ENCODE measurements at regions not wholly inside any gene's neighbourhood (a gene's known extent, or its start where the extent isn't known, plus 50 kb on each side); places are given as distances from the start of the nearest gene placed in this dataset.
"Not testable (repeated sequence)": the region's sequence is repeated elsewhere in the genome, so short reads cannot be mapped to it uniquely, and the experiment has no call there.

DNA sequence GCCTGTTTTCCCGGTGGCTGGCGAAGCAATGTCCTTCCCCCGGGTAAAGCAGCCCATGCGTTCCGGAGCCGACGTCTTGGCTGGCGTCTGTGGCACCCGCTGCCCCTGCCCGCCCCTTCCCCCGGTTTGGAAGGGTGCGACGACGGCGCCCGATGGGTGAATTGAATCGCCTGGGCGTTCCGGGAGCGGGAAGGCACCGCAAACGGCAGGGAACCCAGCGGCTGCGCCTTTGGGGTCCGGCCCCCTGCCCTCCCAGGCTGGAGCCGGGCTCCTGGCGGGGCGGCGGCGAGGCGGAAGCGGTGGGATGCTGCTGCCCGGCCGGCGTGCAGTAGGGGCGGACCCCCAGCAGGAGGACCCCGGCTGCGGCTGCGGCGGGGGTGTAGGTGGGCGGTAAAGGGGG lies 123.6 kb upstream of the RHOU start:
- DNase-seq (ENCODE audit: low spot score) = not testable (repeated sequence)

DNA sequence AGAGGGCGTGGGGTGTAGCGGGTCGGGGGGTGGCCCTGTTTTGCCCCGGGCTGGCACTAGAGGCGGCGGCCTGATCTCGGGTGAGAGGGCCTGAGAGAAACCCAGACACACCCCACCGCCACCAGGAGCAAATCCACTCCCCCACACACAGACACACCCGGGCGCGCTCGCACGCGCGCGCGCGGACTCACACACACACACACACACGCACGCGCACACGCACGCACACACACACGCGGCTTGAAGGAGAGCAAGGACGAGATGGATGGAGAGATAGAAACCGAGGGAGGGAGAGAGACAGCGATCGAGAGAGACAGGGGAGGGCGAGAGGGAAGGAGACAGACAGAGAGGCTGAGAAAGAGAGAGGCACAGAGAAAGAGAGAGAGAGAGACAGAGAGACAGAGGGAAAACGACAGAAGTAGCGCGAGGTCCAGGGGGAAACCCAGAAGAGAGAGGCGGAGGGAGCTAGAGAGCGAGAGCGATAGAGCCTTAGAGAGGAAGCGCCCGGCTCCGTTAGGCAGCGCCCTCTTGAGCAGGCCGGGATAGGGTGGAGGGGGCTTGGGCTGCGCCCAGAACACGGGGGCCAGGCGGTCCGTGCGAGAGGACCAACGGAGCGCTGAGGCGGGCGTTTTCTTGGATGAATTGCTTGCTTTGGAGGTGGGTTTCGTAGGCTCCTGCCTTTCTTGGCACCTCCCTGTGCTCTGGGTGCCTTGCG lies 113.1 kb upstream of the RHOU start:
- DNase-seq (ENCODE audit: low spot score) = not testable (repeated sequence)

DNA sequence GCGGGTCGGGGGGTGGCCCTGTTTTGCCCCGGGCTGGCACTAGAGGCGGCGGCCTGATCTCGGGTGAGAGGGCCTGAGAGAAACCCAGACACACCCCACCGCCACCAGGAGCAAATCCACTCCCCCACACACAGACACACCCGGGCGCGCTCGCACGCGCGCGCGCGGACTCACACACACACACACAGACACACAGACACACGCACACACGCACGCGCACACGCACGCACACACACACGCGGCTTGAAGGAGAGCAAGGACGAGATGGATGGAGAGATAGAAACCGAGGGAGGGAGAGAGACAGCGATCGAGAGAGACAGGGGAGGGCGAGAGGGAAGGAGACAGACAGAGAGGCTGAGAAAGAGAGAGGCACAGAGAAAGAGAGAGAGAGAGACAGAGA lies 108.8 kb upstream of the RHOU start:
- DNase-seq (ENCODE audit: low spot score) = not testable (repeated sequence)

DNA sequence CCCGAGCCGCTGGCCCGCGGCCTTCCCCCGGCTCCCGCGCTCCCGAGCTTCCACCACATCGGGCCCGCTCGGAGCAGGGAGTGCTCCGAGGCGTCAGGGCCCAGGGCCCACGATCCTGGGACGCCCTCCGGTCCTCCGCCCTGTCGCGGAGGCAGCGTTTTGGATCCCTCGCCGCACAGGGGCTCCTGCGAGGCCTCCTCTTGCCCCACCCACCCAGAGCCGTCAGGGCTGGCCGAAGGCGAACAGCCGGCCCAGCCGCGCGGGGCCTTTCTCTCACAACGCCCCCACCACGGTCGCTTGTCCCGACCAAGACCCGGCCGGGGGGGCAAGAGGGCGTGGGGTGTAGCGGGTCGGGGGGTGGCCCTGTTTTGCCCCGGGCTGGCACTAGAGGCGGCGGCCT lies 102.4 kb upstream of the RHOU start:
- not testable (repeated sequence) for DNase-seq (ENCODE audit: low spot score)

DNA sequence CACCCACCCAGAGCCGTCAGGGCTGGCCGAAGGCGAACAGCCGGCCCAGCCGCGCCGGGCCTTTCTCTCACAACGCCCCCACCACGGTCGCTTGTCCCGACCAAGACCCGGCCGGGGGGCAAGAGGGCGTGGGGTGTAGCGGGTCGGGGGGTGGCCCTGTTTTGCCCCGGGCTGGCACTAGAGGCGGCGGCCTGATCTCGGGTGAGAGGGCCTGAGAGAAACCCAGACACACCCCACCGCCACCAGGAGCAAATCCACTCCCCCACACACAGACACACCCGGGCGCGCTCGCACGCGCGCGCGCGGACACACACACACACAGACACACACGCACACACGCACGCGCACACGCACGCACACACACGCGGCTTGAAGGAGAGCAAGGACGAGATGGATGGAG lies 100.0 kb upstream of the RHOU start:
- DNase-seq (ENCODE audit: low spot score) = not testable (repeated sequence)

DNA sequence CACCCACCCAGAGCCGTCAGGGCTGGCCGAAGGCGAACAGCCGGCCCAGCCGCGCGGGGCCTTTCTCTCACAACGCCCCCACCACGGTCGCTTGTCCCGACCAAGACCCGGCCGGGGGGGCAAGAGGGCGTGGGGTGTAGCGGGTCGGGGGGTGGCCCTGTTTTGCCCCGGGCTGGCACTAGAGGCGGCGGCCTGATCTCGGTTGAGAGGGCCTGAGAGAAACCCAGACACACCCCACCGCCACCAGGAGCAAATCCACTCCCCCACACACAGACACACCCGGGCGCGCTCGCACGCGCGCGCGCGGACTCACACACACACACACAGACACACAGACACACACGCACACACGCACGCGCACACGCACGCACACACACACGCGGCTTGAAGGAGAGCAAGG lies 97.8 kb upstream of the RHOU start:
- not testable (repeated sequence) for DNase-seq (ENCODE audit: low spot score)

DNA sequence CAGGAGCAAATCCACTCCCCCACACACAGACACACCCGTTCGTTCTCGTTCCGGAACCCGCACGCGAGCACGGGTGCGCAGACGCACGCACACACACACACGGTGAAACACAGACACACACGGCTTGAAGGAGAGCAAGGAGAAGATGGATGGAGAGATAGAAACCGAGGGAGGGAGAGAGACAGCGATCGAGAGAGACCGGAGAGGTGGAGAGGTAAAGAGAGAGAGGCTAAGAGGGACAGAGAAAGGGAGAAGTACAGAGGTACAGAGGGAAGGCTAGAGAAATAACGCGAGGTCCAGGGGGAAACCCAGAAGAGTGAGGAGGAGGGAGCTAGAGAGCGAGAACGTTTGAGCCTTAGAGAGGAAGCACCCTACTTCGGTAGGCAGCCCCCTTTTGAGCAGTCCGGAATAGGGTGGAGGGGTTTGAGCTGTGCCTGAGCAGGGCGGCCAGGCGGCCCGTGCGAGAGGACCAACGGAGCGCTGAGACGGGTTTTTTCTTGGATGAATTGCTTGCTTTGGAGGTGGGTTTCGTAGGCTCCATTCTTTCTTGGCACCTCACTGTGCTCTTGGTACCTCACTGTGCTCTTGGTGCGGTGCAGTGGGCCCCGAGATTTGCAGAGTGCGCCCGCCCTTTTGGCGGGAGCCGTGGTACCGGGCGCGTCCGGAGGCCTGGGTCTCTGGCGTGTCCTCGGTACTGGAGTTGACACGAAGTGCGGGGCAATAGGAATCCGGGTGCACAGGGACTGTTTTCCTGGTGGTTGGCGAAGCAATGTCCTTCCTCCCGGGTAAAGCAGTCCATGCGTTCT lies 88.4 kb upstream of the RHOU start:
- DNase-seq (ENCODE audit: low spot score) = no peak

DNA sequence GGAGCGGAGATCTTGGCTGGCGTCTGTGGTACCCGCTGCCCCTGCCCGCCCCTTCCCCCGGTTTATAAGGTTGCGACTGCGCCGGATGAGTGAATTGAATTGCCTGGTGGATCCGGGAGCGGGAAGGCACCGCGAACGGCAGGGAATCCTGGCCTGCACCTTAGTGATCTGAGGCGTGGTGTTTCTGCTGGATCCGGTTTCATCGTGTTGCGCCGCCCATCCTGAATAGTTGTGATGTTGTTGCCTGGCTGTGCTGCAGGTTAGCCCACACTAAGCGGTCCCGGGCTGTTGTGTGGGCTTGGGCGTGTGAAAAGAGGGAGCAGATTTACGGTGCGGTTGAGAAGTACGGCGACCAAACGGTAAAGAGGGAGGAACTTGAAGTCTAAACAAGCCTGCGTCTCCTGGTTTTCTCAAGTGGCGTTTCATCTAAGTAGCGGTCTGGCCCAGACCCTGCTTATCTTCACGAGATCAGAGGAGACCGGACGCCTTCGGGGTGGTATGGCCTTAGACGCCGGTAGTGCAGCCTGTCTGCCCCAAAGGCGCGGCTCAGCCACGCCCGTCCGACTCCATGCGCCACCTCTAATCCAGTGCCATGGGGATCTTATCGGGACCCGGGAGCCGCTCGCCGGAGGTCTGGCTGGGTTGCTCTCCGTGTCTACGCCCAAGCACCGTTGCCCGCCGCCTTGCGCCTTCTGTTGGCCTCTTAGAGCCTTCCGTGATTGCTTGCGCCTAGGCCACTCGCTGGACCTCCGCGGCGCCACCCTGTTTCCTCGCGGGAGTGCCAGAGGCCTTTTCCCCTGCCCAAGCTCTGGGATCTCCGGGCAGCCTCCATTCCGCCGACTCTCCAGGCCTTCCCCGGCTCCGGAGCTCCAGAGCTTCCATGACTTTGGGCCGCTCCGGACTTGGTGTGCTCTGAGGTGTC lies 87.5 kb upstream of the RHOU start:
- no peak for DNase-seq (ENCODE audit: low spot score)

DNA sequence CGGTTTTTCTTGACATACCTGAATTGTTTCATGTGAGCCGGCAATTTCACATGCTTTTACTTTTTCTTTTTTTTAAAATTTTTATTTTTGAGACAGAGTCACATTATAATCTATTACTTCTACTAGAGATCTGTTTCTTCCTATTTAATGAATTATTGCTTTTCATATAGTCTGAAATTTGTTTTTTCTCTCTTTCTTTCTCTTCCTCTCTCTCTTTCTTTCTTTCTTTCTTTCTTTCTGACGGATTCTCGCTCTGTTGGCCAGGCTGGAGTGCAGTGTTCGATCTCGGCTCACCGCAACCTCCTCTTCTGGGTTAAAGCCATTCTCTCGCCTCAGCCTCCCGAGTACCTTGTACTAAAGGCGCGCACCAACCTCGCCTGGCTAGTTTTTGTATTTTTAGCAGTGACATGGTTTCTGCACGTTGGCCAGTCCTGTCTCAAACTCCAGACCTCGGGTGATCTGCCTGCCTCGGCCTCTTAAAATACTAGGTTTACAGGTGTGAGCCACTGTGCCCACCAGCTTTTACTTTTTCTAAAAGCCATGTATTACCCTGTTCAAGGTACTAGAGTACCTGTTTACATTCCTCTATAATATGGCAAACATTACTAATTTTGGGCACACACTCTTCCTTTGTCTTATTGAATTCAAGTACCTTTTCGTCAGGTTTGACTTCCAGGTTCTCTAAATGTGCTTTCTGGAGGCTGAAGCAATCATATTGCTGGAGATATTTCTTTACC lies 86.5 kb upstream of the RHOU start:
- no peak for DNase-seq (ENCODE audit: low spot score)

DNA sequence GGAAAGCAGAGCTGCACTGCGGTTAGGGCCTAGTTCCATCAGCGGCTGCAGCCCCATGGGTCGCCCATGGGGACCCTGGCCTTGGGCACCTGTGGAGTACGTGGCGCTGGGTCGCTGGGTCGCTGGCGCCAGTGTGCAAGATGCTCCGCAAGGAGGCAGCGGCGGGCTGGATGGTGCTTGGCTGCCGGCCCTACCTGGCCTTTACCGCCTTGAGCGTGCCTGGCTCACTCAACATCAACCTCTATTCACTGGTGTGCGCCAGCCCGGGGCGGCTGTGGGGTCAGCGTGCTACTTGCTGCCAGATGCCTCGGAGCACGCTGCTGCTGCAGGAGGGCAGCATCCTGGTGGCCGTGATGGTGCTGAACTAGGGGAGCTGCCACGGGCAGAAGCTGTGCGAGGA lies 85.1 kb upstream of the RHOU start:
- DNase-seq (ENCODE audit: low spot score) = no peak

DNA sequence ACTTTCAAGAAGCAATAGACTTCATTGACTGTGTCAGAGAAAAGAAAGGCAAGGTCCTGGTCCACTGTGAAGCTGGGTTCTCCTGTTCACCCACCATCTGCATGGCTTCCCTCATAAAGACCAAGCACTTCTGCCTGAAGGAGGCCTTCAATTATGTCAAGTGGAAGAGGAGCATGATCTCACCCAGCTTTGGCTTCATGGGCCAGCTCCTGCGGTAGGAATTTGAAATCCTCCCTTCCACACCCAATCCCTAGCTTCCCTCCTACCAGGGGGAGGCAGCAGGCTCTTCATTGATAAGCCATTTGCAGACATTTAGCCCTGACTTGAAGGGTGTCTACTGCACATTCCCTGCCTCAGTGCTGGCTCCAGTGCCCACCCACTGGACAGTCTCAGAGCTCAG lies 84.3 kb upstream of the RHOU start:
- DNase-seq (ENCODE audit: low spot score) = no peak

DNA sequence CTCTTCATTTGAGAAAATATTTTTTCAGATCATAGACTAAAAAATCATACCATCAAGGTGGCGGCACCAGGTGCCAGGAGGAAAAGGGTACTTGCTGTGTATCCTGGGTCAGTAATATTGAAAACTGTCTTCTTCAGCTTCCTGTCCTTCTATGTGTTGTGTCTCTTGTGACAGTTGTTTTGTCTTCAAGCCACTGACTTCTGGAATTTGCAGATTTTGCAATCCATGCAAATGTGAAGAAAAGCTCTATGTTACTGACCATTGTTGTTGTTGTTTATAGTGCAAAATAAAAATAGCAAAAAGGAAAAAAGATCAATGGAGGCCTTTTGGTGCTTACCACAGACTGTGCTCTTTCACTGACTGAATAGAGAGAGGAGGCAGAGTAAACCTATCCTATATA lies 83.2 kb upstream of the RHOU start:
- DNase-seq (ENCODE audit: low spot score) = no peak

DNA sequence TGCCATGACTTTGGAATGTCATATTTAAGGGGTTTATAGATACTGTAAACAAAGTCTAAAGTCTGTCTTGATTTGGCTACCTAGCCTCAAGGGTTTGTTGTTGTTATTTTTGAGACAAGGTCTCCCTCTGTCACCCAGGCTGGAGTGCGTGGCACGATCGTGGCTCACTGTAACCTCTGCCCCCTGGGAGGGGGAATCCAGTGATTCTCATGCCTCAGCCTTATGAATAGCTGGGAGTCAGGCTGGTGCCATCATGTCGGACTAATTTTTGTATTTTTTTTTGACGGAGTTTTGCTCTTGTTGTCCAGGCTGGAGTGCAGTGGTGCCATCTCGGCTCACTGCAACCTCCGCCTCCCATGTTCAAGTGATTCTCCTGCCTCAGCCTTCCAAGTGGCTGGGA lies 82.2 kb upstream of the RHOU start:
- DNase-seq (ENCODE audit: low spot score) = not testable (repeated sequence)

DNA sequence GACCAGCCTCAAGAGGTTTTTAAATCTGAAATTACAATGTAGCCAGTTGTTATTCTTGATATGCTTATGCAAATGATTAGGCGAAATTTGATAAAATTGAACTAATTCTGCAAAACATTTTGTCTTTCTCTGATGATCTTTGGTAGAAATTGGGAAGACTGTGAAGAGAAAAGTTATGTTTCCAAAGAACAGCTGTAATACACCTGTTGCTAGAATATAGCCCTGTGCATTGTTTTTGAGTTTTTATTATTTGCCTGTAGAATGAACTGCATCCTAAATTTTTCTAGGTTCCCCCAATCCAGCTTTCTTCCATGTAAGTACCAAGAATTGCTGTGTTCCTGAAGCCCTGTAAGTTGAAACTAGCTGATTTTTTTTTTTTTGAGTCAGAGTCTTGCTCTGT lies 81.5 kb upstream of the RHOU start:
- no peak for DNase-seq (ENCODE audit: low spot score)

DNA sequence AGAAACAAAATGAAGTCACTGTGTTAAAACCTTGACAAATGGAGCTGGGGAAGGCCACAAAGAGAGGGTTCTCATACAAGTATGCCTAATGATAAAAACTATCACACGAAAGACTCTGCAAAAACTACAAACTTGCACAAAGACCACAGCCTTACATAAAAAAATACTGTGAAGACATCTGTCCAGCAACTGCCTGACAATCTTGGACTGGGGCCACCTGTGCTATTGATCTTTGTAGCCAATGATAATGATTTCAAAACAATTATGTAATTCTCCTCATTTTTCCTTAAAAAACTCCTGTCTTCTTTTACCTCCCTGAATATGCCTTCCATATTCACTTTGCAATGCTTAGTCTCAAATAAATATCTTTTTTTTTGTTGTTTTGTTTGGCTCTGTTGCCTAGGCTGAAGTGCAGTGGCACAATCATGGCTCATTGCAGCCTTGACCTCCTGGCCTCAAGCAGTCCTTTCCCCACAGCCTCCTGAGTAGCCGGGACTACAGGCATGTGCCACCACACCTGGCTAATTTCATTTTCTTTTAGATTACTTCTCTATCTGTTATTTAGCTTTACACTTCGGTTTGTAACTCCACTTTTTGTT lies 79.4 kb upstream of the RHOU start:
- no peak for DNase-seq (ENCODE audit: low spot score)

DNA sequence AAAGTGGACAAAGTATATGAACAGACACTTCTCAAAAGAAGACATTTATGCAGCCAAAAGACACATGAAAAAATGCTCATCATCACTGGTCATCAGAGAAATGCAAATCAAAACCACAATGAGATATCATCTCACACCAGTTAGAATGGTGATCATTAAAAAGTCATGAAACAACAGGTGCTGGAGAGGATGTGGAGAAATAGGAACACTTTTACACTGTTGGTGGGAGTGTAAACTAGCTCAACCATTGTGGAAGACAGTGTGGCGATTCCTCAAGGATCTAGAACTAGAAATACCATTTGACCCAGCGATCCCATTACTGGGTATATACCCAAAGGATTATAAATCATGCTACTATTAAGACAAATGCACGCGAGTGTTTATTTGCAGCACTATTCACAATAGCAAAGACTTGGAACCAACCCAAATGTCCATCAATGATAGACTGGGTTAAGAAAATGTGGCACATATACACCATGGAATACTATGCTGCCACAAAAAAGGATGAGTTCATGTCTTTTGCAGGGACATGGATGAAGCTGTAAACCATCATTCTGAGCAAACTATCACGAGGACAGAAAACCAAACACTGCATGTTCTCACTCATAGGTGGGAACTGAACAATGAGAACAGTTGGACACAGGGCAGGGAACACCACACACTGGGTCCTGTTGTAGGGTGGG lies 73.1 kb upstream of the RHOU start:
- not testable (repeated sequence) for DNase-seq (ENCODE audit: low spot score)

DNA sequence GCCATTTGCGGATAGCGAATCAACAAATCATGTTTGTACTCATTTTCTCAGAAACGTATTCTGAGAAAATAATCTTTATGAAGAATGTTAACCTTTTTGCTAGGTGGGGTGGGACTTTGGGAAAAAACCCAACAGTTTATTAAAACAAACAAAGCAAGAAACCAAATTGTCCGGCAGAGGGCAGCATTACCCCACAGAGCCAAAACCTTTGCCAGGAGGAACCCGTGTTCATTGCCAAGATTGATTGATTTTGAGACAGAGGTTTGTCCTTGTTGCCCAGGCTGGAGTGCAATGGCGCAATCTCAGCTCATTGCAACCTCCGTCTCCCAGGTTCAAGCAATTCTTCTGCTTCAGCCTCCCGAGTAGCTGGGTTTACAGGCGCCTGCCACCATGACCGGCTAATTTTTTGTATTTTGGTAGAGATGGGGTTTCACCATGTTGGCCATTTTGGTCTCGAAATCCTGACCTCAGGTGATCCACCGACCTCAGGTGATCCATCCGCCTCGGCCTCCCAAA lies 70.8 kb upstream of the RHOU start:
- DNase-seq (ENCODE audit: low spot score) = peak; percentile 73

DNA sequence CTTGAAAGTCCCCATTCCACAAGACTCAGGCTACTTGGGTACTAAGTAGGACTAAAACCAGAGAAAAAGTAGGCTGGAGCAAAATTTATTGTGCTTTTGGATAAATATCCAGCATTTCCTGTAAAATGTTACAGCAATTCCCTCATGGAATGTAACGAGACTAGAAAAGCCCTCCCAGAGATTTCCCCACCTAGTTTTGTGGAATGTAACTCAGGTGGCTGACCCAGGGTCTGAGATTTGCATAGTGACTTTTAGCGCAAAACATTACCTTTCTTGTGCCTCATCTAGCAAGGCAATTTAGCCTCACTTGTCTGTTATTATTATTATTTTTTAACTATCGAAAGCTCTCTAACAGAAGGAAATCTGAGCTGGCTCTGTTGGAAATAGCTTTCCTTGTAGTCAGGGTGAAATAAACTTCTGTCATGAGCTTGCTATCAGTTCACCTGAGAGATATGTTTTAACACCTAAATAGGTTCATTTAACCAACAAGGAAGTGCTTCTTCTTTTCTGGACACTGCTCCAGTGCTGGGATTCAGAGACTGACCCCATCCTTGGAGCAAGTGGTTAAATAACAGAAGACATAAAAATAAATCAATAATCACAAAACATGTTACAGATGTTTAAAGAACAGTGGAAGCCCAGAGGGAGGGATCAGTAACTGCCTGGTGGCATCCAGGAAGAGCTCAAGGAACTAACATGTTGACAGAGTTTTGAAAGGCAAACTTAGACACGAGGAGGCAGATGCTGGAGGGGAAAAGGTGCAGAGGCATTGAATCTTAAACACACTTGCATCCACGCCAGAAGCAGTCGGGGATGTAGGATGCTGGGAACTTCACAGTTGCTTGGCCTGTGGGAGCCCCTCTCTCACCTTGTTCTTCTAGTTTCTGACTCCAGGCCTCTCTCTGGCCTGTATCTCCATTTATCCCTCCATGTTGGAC lies 68.3 kb upstream of the RHOU start:
- DNase-seq (ENCODE audit: low spot score) = no peak

DNA sequence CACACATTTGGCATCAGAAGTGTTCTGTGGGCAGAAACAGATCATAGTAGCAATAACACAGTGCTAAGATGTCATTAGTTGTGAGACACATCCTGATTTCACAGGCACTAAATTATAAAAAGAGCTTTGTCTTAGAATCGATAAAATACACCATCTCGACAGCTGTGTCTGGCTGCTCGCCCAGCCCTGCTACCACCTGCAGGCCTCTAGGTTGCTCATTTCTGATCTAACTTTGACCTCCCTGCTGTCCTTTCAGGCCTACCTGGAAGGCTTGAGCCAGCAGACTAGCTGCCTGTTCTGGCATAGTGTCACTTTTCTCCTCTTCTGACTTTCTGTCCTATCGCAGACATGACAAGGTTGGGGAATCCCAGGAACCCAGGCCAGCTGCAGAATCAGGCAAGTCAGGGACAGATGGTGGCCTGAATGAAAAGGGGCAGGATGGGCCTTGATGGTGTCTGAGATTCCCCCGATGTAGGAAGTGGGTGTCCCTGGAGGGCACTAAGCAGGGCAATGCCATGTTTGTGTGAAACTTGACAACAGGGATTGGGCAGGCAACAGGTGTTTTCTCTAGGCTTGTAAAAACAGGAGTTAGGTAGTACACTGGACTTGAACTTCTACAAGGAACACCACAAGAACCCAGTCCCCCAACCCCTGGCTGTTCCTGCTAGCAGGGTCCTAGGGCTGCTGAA lies 66.6 kb upstream of the RHOU start:
- DNase-seq (ENCODE audit: low spot score) = no peak

Data from A172 (cell line).